ENCODE measurements at regions not wholly inside any gene's neighbourhood (a gene's known extent, or its start where the extent isn't known, plus 50 kb on each side); places are given as distances from the start of the nearest gene placed in this dataset.

DNA sequence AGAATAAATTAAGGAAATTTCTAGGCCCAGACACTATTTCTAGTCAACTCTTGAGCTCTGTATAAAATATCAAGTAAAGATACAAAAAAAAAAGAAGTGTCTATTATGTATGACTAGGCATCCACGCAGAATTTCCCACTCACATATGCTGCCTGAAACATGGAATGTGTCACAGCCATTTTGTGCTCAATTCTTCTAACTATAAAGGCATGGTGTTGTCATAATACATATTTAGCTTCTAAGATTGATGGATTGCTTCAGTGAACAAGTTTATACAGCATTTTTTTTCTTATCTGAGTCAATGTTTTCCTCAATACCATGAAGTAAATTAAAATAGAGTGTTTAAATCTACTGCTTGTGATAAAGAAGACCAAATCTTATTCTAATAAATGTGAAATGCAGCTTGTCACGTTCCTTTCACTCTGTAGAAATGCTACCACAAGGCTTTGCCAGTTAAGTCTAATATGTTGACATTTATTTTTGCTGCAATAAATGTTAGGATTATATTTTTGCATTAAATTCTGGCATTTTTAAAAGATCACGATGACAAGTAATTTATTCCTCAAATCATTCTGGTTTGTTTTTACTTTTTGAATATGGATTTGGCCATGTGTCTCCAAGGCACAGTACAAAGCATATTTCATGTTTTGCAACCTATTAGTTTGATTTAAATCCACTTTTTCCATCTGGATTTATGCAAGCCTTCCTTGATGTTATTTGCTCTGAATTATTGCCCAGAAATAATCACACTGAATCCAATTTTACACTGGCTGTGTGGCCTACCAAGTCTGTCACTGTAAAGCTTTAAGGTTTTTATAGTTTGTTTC, 1829.0 kb upstream of the PCDH7 start:
- DNase-seq, result no peak

DNA sequence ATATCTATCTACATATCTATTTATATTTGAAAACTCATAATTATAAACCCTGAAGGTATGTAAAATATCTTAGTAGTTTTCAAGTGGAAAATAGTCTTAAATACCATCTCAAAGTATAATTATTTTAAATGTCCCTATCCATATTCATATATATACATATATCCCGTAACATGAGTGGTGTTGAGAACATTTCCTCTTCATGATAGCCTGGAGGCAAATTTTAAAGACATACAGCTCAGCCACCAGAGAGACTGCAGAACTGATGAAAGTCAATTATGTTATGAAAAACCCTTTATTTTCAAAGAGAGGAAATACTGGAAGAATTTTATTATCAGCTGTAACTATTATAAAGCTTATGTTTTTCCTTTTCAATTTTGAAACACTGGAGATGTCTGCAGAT, 1806.7 kb upstream of the PCDH7 start:
- DNase-seq, result no peak

DNA sequence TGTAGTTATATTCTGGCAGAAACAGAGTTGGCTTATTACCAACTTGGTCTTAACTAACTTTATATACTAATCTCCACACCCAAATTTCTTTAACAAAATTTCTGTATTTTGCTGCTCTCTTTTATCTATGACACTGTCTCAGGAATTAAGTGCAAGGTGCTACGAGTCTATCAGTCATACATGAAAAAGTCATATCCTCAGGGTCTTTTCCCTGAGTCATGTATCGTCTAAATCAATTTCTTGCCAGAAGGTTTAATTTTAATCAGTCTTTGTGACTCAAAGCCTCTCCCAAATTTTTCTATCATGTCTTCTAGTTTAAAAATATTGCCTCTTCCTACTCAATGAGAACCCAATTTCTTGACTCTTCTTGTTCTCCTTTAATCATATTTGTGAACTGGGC, 1803.6 kb upstream of the PCDH7 start:
- no peak for DNase-seq

DNA sequence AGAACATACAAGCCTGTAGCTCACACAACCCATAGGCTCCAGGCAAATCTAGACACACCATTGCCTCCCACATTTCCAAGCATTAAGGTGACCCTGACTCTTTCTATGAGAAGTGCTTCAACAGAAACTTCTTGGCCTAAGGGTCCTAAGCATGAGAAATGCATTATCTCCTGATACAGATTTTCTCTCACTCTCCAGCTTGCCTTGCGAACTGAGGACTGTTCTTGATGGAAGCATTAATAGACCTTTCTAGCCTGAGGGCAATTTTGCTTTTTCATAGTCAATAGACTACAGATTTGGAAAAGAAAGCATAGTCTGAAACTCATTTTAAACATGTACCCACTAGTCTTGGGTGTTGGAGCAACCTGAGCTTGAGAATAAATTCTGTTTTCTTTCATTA, 1801.3 kb upstream of the PCDH7 start:
- no peak for DNase-seq

DNA sequence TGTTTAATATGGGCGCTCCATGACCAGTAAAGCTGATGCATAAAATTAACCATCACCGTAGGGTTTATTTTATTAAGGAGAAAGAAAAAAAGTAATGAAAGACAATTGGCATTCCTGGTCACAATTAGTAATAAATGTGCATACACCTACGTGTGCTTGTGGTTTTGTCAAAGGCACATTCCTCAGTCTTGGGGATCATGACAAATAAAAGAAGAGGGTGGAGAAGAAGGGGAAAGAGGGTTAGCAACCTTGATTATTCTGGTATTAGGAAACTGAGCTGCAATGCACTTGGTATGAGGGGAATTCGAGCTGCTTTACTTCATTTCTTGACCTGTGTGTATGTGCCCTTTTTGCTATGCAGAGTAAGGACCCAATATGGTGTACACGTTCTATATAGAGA, 1798.3 kb upstream of the PCDH7 start:
- no peak for DNase-seq

DNA sequence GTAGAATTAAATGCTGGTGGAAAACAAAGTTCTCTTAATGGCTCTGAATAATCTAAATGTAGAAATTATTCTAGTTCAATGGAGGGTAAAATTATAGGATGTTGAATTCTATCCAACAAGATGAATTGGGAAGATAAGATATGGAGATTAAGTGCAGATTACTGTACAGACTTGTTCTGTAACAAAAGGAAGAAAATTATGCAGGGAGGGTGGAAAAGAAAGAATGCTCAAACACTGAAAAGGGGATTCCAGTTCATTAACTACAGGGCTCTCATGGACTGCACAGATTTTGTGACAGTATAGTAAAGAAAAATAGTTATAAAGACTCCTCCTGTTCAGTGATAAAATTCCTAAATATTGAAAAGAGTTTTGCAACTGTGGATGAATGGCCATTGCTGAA, 1794.0 kb upstream of the PCDH7 start:
- no peak for DNase-seq

DNA sequence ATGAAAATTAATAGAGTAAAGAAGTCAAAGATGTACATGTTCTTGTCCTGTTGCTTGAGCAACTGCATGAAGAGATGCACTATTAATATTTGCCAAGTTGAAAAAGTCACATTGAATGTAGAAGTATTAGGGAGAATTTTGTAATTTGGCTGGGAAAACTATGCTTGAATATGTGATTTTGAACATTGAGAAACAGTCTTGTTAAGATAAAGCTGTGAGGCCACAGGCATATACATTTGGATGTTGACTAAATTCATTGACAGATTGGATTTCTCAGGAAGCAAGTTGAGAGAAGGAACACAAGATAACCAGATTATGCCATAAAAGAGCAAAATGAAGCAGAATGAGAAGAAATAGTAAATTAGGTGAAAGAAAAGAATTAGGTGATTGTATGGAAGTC, 1777.5 kb upstream of the PCDH7 start:
- no peak for DNase-seq

- DNase-seq, result no peak
Observed at GRCh38 chr4:28947374-28947773, 1772.8 kb upstream of the PCDH7 start.

DNA sequence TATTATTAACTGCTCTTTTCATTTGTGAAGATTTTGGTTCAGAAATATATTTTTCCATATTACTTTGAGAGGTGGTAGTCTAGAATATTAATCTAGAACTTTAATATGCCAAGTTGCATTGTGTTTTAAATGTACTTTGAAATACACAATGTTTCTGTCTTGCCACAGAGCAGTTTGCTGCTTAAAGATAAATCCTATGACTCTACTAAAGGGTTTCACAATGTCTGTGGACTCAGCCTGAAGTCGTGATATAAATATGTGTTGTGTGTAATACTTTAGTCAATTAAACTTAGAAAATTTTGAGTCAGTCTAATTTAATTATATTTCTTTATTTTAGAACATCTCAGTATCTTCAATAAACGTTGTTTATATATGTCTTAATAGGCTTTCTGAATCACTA, 1771.7 kb upstream of the PCDH7 start:
- no peak for DNase-seq

- DNase-seq, result no peak
Observed at GRCh38 chr4:28966982-28967381, 1753.2 kb upstream of the PCDH7 start.

GRCh38 chr4:28973587-28974350, 1746.4 kb upstream of the PCDH7 start:
- no peak for DNase-seq

DNA sequence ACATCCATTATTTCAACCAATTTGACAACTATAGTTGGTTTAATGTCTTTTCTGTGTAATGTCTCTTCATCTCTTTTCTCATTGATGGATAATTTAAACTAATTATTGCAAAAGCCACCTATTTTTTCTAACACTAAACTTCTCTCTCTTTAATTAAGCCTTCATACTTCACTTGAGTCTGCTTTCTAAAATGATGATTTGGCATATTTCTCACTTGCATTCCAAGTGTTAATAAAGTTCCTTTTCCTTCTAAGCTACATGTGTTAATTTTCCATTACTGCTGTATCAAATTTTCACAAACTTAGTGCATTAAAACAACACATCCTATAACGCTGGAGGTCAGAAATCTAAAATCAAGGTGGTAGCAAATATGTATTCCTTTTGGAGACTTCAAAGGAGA, 1743.8 kb upstream of the PCDH7 start:
- no peak for DNase-seq

DNA sequence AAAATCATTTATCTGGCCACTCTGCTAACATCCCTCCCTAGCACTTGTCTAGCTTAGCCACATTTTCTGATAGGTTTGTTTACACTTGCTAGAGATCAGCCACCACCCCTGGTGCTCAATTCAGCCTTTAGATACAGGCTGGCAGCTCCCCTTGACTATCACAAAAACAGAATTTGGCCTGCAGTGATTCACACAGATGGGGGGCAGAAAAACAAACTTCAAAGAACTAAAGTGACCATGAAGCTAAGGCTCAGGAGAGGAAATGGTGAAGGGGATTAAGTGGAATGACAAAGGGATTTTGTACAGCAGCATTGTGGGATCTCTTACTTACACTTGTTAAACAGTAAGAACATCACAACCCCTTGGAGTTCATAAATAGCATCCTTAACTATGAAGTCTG, 1718.0 kb upstream of the PCDH7 start:
- DNase-seq, result no peak

DNA sequence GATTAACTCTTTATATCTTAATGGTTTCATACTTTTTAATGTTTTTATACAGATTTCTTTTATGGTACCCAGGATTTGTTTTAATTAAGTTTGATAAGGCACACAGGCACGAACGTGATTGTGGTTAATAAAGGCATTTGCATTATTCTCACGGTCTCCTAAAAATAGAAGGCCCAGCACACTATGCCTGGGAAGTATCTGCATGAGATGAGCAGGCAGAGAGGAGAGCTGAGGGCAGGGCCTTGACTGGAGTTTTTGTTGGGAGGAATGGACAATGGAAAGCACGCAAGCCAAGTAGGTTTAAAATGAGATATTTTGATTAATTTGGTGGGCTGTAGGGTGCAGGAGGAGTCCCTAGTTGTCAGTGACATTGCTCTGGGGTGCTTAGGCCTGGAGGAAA, 1714.3 kb upstream of the PCDH7 start:
- DNase-seq, result no peak

- no peak for DNase-seq
Observed at GRCh38 chr4:29009908-29010307, 1710.3 kb upstream of the PCDH7 start.

DNA sequence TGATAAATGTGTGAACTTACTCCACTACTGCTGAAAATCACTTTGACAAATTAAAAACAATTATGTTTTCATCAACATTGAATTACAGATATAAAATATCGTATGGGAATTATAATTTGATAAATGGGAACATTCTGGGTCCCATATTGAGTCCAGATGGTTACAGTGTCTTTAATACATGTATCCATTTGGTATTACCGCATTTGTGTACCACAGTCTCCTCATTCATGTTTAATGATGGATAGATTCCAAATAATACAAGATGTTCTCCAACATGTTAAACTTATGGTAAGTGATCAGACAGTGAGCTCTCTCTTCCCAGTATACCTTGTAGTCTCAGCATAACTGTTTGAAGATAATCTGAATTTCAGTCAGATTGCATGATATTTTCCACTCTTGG, 1706.8 kb upstream of the PCDH7 start:
- DNase-seq, result no peak

GRCh38 chr4:29014555-29014954, 1705.6 kb upstream of the PCDH7 start:
- no peak for DNase-seq

GRCh38 chr4:29033703-29034102, 1686.5 kb upstream of the PCDH7 start:
- DNase-seq, result no peak

GRCh38 chr4:29037501-29037900, 1682.7 kb upstream of the PCDH7 start:
- no peak for DNase-seq

- no peak for DNase-seq
Observed at GRCh38 chr4:29043411-29043810, 1676.8 kb upstream of the PCDH7 start.

DNA sequence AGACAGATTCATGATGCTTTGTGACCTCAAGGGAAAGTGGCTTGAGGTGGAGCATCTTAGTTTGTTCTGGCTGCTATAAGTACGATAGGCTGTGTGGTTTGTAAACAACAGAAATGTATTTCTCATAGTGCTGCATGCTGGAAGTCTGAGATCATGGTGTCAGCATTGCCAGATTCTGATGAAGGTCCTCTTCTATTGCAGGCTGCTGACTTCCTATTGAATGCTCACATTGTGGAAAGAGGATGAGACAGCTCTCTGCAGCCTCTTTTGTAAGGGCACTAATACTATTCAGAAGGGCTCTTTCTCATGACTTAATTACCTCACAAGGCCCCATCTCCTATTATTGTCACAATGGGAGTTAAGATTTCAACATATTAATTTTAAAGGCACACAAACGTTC, 1674.0 kb upstream of the PCDH7 start:
- no peak for DNase-seq

- DNase-seq, result no peak
Observed at GRCh38 chr4:29046781-29047180, 1673.4 kb upstream of the PCDH7 start.

- DNase-seq, result peak in 1 of 2 donors; percentile 0
Observed at GRCh38 chr4:29047341-29048041, 1672.7 kb upstream of the PCDH7 start.

All from activated CD4-positive, alpha-beta T cell treated with anti-CD3 and anti-CD28 coated beads for 4 hours (primary cell).